Liver (tissue), 3 donors: ENCODE measurements at regions not wholly inside any gene's neighbourhood (a gene's known extent, or its start where the extent isn't known, plus 50 kb on each side); places are given as distances from the start of the nearest gene placed in this dataset.

Experiments
- FOXA1 ChIP-seq: IDR thresholded peaks from 2 replicates; pipeline ENCODE4 v1.6.1; 2016; ENCODE audit warnings: antibody characterized with exemption
- RAD21 ChIP-seq, 2 donors: IDR thresholded peaks; 2 replicates each; pipeline ENCODE4 v1.6.1; 2016; ENCODE audit warnings: antibody characterized with exemption in 2 of 2, mild to moderate bottlenecking in 2 of 2
- REST ChIP-seq: IDR thresholded peaks from 2 replicates; pipeline ENCODE4 v1.6.1; 2016; ENCODE audit warnings: antibody characterized with exemption, mild to moderate bottlenecking
- TAF1 ChIP-seq: conservative IDR thresholded peaks from 2 replicates; pipeline ENCODE4 v1.6.1; 2016; ENCODE audit warnings: antibody characterized with exemption, mild to moderate bottlenecking
- ZBTB33 ChIP-seq: IDR thresholded peaks from 2 replicates; pipeline ENCODE4 v1.6.1; 2016; ENCODE audit warnings: antibody characterized with exemption
- TF ChIP-seq, protein P1 (sequence below): IDR thresholded peaks from 2 replicates; pipeline ENCODE4 v1.6.1; 2016; ENCODE audit warnings: antibody characterized with exemption
- TF ChIP-seq, protein P2 (sequence below): fragments of 150-350 bp; IDR thresholded peaks from 2 replicates; pipeline ENCODE4 v1.5.1; 2017; ENCODE audit warnings: improper control_type of control experiment, low read depth, low read length; ENCODE audit not compliant: missing input control
- donor health status: healthy.
- donor health status: healthy.

DNA sequence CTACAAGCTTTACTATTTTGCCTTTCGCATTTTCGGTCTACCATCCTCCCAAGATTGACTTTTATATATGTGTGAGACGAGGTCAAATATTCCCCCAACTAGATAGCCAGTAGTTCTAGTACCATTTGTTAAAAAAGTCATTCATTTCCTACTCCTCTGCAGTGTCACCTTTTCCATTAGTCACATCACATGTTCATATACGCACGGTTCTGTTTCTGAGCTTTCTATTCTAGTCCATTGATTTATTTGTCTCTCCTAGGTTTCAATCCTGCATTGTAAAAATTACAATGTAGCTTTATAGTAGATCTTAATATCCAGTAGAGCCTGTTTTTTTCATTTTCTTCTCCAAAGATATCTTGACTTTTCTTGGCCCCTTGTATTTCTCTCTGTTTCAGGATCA is 528.7 kb upstream of the TRPC7 start:
- TF ChIP-seq, protein P1, sequence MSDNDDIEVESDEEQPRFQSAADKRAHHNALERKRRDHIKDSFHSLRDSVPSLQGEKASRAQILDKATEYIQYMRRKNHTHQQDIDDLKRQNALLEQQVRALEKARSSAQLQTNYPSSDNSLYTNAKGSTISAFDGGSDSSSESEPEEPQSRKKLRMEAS = no peak
- TF ChIP-seq, protein P2, sequence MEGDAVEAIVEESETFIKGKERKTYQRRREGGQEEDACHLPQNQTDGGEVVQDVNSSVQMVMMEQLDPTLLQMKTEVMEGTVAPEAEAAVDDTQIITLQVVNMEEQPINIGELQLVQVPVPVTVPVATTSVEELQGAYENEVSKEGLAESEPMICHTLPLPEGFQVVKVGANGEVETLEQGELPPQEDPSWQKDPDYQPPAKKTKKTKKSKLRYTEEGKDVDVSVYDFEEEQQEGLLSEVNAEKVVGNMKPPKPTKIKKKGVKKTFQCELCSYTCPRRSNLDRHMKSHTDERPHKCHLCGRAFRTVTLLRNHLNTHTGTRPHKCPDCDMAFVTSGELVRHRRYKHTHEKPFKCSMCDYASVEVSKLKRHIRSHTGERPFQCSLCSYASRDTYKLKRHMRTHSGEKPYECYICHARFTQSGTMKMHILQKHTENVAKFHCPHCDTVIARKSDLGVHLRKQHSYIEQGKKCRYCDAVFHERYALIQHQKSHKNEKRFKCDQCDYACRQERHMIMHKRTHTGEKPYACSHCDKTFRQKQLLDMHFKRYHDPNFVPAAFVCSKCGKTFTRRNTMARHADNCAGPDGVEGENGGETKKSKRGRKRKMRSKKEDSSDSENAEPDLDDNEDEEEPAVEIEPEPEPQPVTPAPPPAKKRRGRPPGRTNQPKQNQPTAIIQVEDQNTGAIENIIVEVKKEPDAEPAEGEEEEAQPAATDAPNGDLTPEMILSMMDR = no peak
- TF ChIP-seq ZBTB33 = no peak
- no peak for TF ChIP-seq TAF1
- TF ChIP-seq REST = no peak
- no peak for TF ChIP-seq FOXA1
- no peak for TF ChIP-seq RAD21 (IDR thresholded peaks at IDR 0.05)
